ENCODE measurements at regions not wholly inside any gene's neighbourhood (a gene's known extent, or its start where the extent isn't known, plus 50 kb on each side); places are given as distances from the start of the nearest gene placed in this dataset.
A peak's percentile ranks its signal among the peaks of the same experiment; 100 is the strongest.

GRCh38 chr1:184141361-184141880 is 89.9 kb downstream of the TSEN15 start:
- no peak for DNase-seq

- no peak for DNase-seq
Measured at GRCh38 chr1:184143449-184143848, 91.9 kb downstream of the TSEN15 start.

- DNase-seq, result no peak
Measured at GRCh38 chr1:184145083-184145482, 93.6 kb downstream of the TSEN15 start.

- DNase-seq, result no peak
Measured at GRCh38 chr1:184146202-184146601, 94.7 kb downstream of the TSEN15 start.

GRCh38 chr1:184150776-184151531 is 99.4 kb downstream of the TSEN15 start:
- peak; percentile 35 for DNase-seq

- DNase-seq, result no peak
Measured at GRCh38 chr1:184152434-184152898, 100.9 kb downstream of the TSEN15 start.

- no peak for DNase-seq
Measured at GRCh38 chr1:184152974-184153373, 101.4 kb downstream of the TSEN15 start.

- no peak for DNase-seq
Measured at GRCh38 chr1:184153731-184154130, 102.2 kb downstream of the TSEN15 start.

- no peak for DNase-seq
Measured at GRCh38 chr1:184156521-184157393, 105.2 kb downstream of the TSEN15 start.

- no peak for DNase-seq
Measured at GRCh38 chr1:184157394-184157742, 105.8 kb downstream of the TSEN15 start.

GRCh38 chr1:184158896-184159681 is 107.6 kb downstream of the TSEN15 start:
- DNase-seq, result no peak

GRCh38 chr1:184160236-184160635 is 108.7 kb downstream of the TSEN15 start:
- no peak for DNase-seq

- DNase-seq, result no peak
Measured at GRCh38 chr1:184161071-184161698, 109.7 kb downstream of the TSEN15 start.

- DNase-seq, result no peak
Measured at GRCh38 chr1:184162281-184162680, 110.8 kb downstream of the TSEN15 start.

- DNase-seq, result no peak
Measured at GRCh38 chr1:184163674-184164465, 112.3 kb downstream of the TSEN15 start.

- DNase-seq, result no peak
Measured at GRCh38 chr1:184164536-184164935, 113.0 kb downstream of the TSEN15 start.

- DNase-seq, result no peak
Measured at GRCh38 chr1:184166485-184166884, 115.0 kb downstream of the TSEN15 start.

GRCh38 chr1:184167352-184167751 is 115.8 kb downstream of the TSEN15 start:
- no peak for DNase-seq

- no peak for DNase-seq
Measured at GRCh38 chr1:184170719-184171118, 119.2 kb downstream of the TSEN15 start.

- no peak for DNase-seq
Measured at GRCh38 chr1:184176058-184176457, 124.5 kb downstream of the TSEN15 start.

- DNase-seq, result no peak
Measured at GRCh38 chr1:184181044-184181443, 129.5 kb downstream of the TSEN15 start.

GRCh38 chr1:184183919-184184318 is 132.4 kb downstream of the TSEN15 start:
- DNase-seq, result no peak
